ENCODE measurements at regions not wholly inside any gene's neighbourhood (a gene's known extent, or its start where the extent isn't known, plus 50 kb on each side); places are given as distances from the start of the nearest gene placed in this dataset.

DNA sequence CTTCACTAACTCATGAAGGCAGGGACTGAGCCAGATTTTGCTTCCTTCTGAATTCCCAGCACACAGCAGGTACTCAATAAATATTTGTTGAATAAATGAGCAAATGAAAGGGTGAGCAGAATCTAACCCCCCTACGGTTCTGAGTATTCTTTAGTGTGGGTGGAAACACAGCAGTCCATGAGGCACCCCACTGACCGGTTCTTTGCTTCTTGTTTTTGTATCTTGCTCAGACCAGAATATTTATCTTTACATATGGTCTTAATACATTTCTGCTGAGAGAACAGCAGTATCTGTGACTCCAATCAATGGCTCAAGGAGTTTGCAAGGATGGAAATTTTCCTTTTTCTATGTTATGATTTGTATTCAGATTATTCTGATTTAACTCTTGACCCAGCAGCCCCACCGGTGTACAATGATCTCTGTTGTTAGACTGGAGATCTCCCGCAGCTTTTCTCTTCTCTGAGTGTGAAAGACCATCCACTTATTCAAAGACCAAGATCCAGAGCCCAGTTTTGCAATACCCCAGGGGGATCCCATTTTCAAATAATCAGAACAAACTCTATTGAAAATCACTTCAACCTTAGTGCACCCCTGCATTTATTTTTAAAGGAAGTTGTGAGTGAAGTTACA is 506.5 kb upstream of the TNP1 start:
- H3K27ac ChIP-seq, result no peak overlapping the region
- TF ChIP-seq, protein P1, sequence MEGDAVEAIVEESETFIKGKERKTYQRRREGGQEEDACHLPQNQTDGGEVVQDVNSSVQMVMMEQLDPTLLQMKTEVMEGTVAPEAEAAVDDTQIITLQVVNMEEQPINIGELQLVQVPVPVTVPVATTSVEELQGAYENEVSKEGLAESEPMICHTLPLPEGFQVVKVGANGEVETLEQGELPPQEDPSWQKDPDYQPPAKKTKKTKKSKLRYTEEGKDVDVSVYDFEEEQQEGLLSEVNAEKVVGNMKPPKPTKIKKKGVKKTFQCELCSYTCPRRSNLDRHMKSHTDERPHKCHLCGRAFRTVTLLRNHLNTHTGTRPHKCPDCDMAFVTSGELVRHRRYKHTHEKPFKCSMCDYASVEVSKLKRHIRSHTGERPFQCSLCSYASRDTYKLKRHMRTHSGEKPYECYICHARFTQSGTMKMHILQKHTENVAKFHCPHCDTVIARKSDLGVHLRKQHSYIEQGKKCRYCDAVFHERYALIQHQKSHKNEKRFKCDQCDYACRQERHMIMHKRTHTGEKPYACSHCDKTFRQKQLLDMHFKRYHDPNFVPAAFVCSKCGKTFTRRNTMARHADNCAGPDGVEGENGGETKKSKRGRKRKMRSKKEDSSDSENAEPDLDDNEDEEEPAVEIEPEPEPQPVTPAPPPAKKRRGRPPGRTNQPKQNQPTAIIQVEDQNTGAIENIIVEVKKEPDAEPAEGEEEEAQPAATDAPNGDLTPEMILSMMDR (IDR thresholded peaks at IDR 0.05), result no peak
- no peak for TF ChIP-seq ZFX (IDR thresholded peaks at IDR 0.05; ENCODE audit: borderline replicate concordance)

DNA sequence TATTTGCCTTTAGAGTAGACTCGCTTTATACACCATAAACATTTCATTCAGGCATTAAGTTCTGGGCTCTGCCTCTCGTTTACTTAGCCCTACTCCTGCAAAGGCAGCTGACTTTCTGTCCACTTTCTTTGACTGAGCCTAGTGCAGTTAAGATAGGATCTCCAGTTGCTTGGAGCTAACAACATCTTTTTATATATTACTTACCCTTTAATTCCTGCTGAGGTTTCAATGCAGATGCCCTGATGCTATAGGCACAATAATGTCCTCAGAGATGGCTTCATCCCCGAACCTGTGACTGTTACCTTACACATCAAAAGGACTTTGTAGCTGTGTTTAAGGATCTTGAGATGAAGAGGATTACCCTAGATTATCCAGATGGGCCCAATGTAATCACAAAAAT is 505.8 kb upstream of the TNP1 start:
- no peak for TF ChIP-seq ZFX (IDR thresholded peaks at IDR 0.05; ENCODE audit: borderline replicate concordance)
- no peak overlapping the region for H3K27ac ChIP-seq

DNA sequence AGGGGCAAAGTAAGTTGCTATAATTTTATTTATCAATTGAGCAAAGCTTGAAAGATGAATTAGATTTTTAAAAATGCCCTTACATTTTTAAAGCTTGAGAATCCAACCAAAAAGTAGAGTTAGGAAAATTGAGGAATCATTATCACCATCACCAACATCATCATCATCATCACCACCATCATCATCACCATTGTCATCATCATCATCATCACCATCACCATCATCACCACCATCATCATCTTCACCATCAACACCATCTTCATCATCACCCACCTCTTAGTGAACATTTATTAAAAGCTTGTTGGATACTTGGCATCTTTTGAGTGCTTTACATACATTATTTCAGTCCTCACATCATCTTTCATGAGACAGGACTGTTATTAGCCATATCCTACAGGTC is 504.4 kb upstream of the TNP1 start:
- no peak for TF ChIP-seq ZFX (IDR thresholded peaks at IDR 0.05; ENCODE audit: borderline replicate concordance)
- TF ChIP-seq, protein P1 (IDR thresholded peaks at IDR 0.05), result no peak
- no peak overlapping the region for H3K27ac ChIP-seq

DNA sequence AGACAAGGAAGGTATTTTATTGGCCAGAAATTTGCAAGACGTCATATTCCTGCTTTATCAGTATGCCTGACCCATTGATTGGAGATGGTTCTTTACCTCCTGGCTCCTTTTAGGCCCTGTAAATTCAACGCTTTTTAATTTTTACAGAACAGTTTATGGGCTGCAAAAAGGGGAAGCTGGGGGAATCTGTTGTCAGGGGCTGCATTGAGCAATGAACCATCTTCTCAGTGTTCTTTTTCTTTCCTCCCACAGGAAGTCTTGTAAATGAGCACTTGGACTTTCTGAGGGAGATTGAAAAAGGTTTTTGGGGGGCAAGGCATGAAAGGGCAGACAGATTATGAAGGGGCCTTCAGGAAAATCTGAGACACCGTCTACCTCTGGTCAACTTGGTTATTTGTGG is 503.6 kb upstream of the TNP1 start:
- H3K27ac ChIP-seq, result no peak overlapping the region
- TF ChIP-seq ZFX (IDR thresholded peaks at IDR 0.05; ENCODE audit: borderline replicate concordance), result no peak
- TF ChIP-seq, protein P1 (IDR thresholded peaks at IDR 0.05), result no peak

DNA sequence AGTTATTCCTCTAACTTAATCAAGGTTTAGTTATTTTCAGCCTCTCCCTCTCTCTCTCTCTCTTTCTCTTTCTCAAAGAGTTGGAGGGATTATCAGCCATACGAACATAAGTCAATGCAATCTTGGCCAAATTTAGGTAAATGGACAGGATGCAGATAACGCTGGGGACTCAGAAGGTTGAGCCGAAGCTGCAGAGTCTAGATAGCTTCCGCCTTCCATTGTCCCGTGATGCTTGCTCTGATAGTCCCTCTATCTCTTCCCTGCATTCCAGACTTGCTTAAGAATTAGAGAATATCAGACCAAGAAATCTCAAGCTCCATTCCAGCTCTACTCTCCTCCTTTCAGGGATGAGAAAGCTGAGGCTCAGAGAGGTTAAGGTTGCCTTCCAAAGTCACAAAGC is 502.8 kb upstream of the TNP1 start:
- no peak overlapping the region for H3K27ac ChIP-seq
- TF ChIP-seq ZFX (IDR thresholded peaks at IDR 0.05; ENCODE audit: borderline replicate concordance), result no peak
- TF ChIP-seq, protein P1 (IDR thresholded peaks at IDR 0.05), result no peak

DNA sequence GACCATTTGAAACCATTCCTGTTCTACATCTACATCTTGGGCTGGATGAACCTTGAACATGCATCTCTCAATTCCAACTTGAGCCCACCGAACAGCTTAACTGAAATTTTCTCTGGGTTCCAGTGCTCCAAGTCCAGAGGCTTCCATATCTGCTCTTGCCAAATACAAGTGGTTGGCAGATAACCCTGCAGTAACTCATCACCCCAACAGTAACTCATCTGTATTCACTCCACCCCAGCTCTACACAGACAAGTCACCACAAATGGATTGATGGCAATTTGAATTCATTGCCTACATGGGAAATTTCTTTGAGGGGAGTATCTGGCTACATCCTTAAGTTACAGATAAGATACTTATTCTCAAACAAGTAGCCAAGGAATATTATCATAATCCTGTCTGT is 502.4 kb upstream of the TNP1 start:
- H3K27ac ChIP-seq, result no peak overlapping the region
- TF ChIP-seq ZFX (IDR thresholded peaks at IDR 0.05; ENCODE audit: borderline replicate concordance), result no peak
- TF ChIP-seq, protein P1 (IDR thresholded peaks at IDR 0.05), result no peak

DNA sequence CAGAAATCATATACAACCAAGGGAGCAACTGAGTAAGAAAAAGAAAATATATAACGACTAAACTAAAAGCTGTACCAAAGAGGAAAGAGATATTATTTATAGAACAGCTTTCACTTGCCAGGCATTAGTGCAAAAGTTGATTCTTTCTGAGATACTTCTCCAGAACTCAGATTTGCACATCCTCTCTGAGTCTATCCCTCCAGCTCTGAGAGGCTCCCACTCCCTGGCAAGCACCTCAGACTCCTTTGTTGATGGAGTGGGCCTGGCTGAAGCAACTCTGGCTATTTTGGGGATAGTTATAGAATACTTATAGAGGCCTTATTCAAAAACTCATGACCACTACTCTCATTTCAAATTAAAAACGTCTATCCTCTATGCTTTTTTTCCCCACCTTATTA is 501.6 kb upstream of the TNP1 start:
- TF ChIP-seq, protein P1 (IDR thresholded peaks at IDR 0.05), result no peak
- no peak for TF ChIP-seq ZFX (IDR thresholded peaks at IDR 0.05; ENCODE audit: borderline replicate concordance)
- no peak overlapping the region for H3K27ac ChIP-seq
